H1 (cell line): ENCODE measurements at regions not wholly inside any gene's neighbourhood (a gene's known extent, or its start where the extent isn't known, plus 50 kb on each side); places are given as distances from the start of the nearest gene placed in this dataset.

ENCODE experiments used
- ATF2 ChIP-seq: IDR thresholded peaks from 2 replicates; pipeline ENCODE4 v1.6.1; 2012; ENCODE audit warnings: low read length, inconsistent platforms
- CREB1 ChIP-seq: IDR thresholded peaks from 2 replicates; pipeline ENCODE4 v1.6.1; 2012; ENCODE audit warnings: inconsistent platforms
- CTCF ChIP-seq, 3 experiments: IDR thresholded peaks; 1 replicate in 2 of 3; 2 replicates in 1 of 3; pipeline versions ENCODE4 v1.5.1 to v1.6.1; 2011; ENCODE audit warnings: low read length in 3 of 3, mild to moderate bottlenecking in 3 of 3, inconsistent platforms in 2 of 3, low read depth in 1 of 3, moderate library complexity in 1 of 3; ENCODE audit not compliant: insufficient read depth in 1 of 3; ENCODE audit errors: control extremely low read depth in 1 of 3
- EZH2 ChIP-seq: fragments of 200-600 bp; sonication (generic); IDR thresholded peaks from 2 replicates; pipeline ENCODE4 v1.7.1; 2012; ENCODE audit warnings: low read depth, mild to moderate bottlenecking, moderate library complexity, low read length, inconsistent platforms; ENCODE audit not compliant: severe bottlenecking
- KDM5A ChIP-seq: fragments of 200-600 bp; IDR thresholded peaks from 2 replicates; pipeline ENCODE4 v1.7.1; 2012; ENCODE audit warnings: mild to moderate bottlenecking, low read length, inconsistent platforms, mixed read lengths
- MAX ChIP-seq: IDR thresholded peaks from 2 replicates; pipeline ENCODE4 v1.6.1; 2012; ENCODE audit warnings: inconsistent platforms
- POLR2A ChIP-seq, 2 experiments: IDR thresholded peaks; 1 replicate in 1 of 2; 2 replicates in 1 of 2; pipeline ENCODE4 v1.6.1; 2011; ENCODE audit warnings: low read depth in 2 of 2, low read length in 2 of 2, mild to moderate bottlenecking in 2 of 2; ENCODE audit errors: control extremely low read depth in 1 of 2
- POLR2AphosphoS5 ChIP-seq: IDR thresholded peaks from 2 replicates; pipeline ENCODE4 v1.6.1; 2011; ENCODE audit warnings: low read depth, low read length
- RAD21 ChIP-seq, 2 experiments: IDR thresholded peaks in 1 of 2; conservative IDR thresholded peaks in 1 of 2; 2 replicates each; pipeline ENCODE4 v1.6.1; 2011; ENCODE audit warnings: low read depth in 2 of 2, low read length in 2 of 2, improper control_type of control experiment in 1 of 2, inconsistent platforms in 1 of 2, mild to moderate bottlenecking in 1 of 2, moderate library complexity in 1 of 2
- SIN3A ChIP-seq, 2 experiments: IDR thresholded peaks in 1 of 2; conservative IDR thresholded peaks in 1 of 2; 2 replicates each; pipeline ENCODE4 v1.6.1; 2011 to 2012; ENCODE audit warnings: low read length in 2 of 2, improper control_type of control experiment in 1 of 2, low read depth in 1 of 2, mild to moderate bottlenecking in 1 of 2
- SIX5 ChIP-seq: IDR thresholded peaks from 2 replicates; pipeline ENCODE4 v1.6.1; 2011; ENCODE audit warnings: mild to moderate bottlenecking, low read depth, low read length
- TEAD4 ChIP-seq: IDR thresholded peaks from 2 replicates; pipeline ENCODE4 v1.6.1; 2012; ENCODE audit warnings: low read depth, low read length, inconsistent platforms, mixed read lengths

- TF ChIP-seq CREB1 (no peak), RAD21 (IDR thresholded peaks at IDR 0.05 in 1 of 2, conservative IDR thresholded peaks at IDR 0.05 in 1 of 2; ENCODE audit: low read depth in 2 of 2, low read length in 2 of 2) (no peak), SIX5 (no peak), ATF2 (no peak), CTCF (IDR thresholded peaks at IDR 0.05; ENCODE audit: control extremely low read depth in 1 of 3, insufficient read depth in 1 of 3, low read depth in 1 of 3, low read length in 3 of 3) (no peak), SIN3A (conservative IDR thresholded peaks at IDR 0.05 in 1 of 2, IDR thresholded peaks at IDR 0.05 in 1 of 2; ENCODE audit: low read depth in 1 of 2, low read length in 2 of 2) (no peak), EZH2 (no peak), POLR2AphosphoS5 (no peak), POLR2A (IDR thresholded peaks at IDR 0.05; ENCODE audit: control extremely low read depth in 1 of 2, low read depth in 2 of 2, low read length in 2 of 2) (no peak), KDM5A (no peak), TEAD4 (no peak), MAX (no peak)
Measured at GRCh38 chr15:26374806-26375205, 398.1 kb downstream of the GABRB3 start.
